Hepatocyte (in vitro differentiated cells): ENCODE measurements at regions not wholly inside any gene's neighbourhood (a gene's known extent, or its start where the extent isn't known, plus 50 kb on each side); places are given as distances from the start of the nearest gene placed in this dataset.

Experiments
- CTCF ChIP-seq: fragments of 200-600 bp; sonication (generic); IDR thresholded peaks from 2 replicates; pipeline ENCODE4 v1.5.1; 2016; ENCODE audit warnings: antibody characterized with exemption, mild to moderate bottlenecking; ENCODE audit not compliant: poor library complexity
- EZH2 ChIP-seq: fragments of 200-600 bp; sonication (generic); IDR thresholded peaks from 2 replicates; pipeline ENCODE4 v1.6.1; 2016; ENCODE audit warnings: antibody characterized with exemption, mild to moderate bottlenecking, borderline replicate concordance
- EZH2phosphoT487 ChIP-seq: fragments of 200-600 bp; sonication (generic); IDR thresholded peaks from one replicate; pipeline ENCODE4 v1.6.1; 2018; ENCODE audit warnings: antibody characterized with exemption, mild to moderate bottlenecking, low read depth, moderate library complexity; ENCODE audit not compliant: unreplicated experiment, severe bottlenecking

DNA sequence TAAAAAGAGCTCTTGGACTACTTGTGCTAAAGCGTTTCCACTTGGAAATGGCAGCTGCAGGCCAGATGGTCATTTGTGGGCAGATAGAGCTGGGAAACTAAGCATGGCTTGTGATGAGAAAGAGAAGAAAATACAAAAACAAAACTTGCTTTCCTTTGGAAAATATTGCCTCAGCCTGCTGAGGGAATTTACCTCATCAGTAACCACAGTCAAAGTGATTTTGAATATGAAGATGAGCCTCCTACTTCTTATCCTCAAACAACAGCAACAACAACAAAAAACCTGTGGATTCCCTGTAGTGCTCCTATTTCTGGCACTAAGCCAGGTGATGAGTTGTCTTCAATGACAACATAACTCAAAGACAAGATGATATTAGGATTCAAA lies 62.7 kb upstream of the FIBIN start:
- TF ChIP-seq CTCF (no peak), EZH2 (no peak), EZH2phosphoT487 (no peak)
